ENCODE measurements at regions not wholly inside any gene's neighbourhood (a gene's known extent, or its start where the extent isn't known, plus 50 kb on each side); places are given as distances from the start of the nearest gene placed in this dataset.
A peak's percentile ranks its signal among the peaks of the same experiment; 100 is the strongest.

DNA sequence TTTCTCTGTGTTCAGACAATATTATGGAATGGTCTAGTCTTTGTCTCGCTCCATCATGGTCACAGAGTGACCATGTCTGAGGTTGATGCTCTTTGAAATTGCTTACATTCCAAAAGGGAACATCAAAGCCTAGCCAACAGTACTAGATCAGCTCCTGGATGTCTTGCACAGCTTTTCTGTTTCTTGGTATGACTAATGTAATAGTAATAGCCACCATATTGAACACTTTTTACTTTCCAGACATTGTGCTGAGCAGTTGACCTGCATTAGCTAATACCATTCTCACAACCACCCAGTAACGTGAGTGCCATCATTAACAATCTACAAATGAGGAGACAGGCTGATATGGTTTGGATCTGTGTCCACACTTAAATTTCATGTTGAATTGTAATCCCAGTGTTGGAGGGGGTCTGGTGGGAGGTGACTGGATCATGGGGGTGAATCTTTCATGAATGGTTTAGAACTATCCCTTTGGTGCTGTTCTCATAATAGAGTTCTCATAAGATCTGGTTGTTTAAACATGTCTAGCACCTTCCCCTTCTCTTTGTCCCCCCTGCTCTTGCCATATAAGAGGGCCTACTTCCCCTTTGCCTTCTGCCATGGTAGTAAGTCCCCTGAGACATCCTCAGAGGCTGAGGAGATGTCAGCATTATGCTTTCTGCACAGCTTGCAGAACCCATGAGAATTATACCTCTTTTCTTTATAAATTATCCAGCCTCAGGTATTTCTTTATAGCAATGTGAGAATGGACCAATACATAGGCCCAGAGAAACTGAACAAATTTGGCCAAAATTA is 577.5 kb upstream of the CLINT1 start:
- Mint-ChIP-seq H3K9me3 (ENCODE audit: insufficient read depth) (peaks cover 44% of the 10 kb centered on the region), H3K4me3 (no peak overlapping the region), H3K27ac (peak overlapping the region; percentile 93), H3K4me1 (ENCODE audit: low read depth) (peaks cover 49% of the 10 kb centered on the region), H3K36me3 (ENCODE audit: low read depth) (peaks cover 45% of the 10 kb centered on the region), H3K27me3 (ENCODE audit: low read depth) (no peaks in the 10 kb centered on the region)
- DNase-seq (no peak), ATAC-seq (no peak)
- ChIA-PET CTCF (no interaction called here), POLR2A (no interaction called here)

- ATAC-seq (peak; percentile 91), DNase-seq (peak; percentile 75)
- H3K4me1 Mint-ChIP-seq (ENCODE audit: low read depth), result peaks cover 50% of the 10 kb centered on the region
- ChIA-PET CTCF (interaction anchor here (0.9 to 2.0 kb wide), 6 partner anchors 24 to 722 kb away, joined by 3 to 4 read pairs (median 3); no protein-coding TSS in a partner anchor), POLR2A (interaction anchor here (0.9 kb wide), 1 partner anchor 70 kb away, joined by 3 read pairs; no protein-coding TSS in a partner anchor)
- peaks cover 41% of the 10 kb centered on the region for H3K36me3 Mint-ChIP-seq (ENCODE audit: low read depth)
- no peaks in the 10 kb centered on the region for H3K27me3 Mint-ChIP-seq (ENCODE audit: low read depth)
- H3K9me3 Mint-ChIP-seq (ENCODE audit: insufficient read depth), result peaks cover 41% of the 10 kb centered on the region
- H3K4me3 Mint-ChIP-seq, result peak overlapping the region; percentile 57
- H3K27ac Mint-ChIP-seq, result peak overlapping the region; percentile 93
These were observed 576.2 kb upstream of the CLINT1 start for GRCh38 chr5:158435161-158435616.

DNA sequence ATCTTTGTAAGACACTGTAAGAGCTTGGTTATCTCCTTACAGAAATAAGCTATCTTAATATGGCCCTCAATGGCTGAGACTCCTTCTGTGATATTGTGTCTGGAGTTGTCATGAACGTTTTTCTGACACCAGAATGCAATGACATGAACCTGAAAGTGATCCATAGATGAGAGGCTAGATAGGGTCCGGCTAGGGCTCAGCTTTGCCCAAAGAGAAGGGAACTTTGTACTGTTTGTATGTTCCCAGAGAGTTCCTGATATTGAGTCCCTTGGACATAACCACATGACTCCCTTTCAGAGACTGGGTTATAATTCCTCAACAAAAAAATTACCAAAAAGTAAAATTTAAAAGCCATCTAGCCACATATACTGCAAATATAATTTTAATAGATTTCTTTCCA is 575.8 kb upstream of the CLINT1 start:
- H3K36me3 Mint-ChIP-seq (ENCODE audit: low read depth), result peaks cover 43% of the 10 kb centered on the region
- peaks cover 50% of the 10 kb centered on the region for H3K4me1 Mint-ChIP-seq (ENCODE audit: low read depth)
- peak overlapping the region; percentile 93 for H3K27ac Mint-ChIP-seq
- ATAC-seq, result peak; percentile 18
- peaks cover 44% of the 10 kb centered on the region for H3K9me3 Mint-ChIP-seq (ENCODE audit: insufficient read depth)
- no peaks in the 10 kb centered on the region for H3K27me3 Mint-ChIP-seq (ENCODE audit: low read depth)
- CTCF ChIA-PET, result interaction anchor here (0.9 to 2.0 kb wide), 5 partner anchors 25 to 722 kb away, joined by 3 to 4 read pairs (median 3); no protein-coding TSS in a partner anchor
- peak; percentile 25 for DNase-seq
- POLR2A ChIA-PET, result no interaction called here
- H3K4me3 Mint-ChIP-seq, result peak overlapping the region; percentile 57

DNA sequence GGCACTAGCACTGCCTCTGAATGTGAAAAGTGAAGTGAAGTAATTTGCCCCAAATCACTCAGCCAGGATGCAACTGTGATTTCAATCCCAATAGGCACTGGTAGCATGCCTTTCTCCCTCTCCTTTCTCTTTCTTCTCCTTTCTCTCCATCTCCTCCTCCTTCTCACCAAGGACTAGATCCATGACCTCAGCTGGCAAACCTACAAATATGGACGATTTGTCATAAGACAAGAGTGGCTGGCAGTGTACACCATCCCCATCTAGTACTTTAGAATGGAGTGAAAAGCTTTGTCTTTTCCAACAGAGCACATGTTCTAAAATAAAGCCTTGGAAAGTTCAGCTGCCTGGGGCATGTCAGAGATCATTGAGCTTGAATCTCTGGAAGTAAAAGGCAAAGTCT is 574.7 kb upstream of the CLINT1 start:
- DNase-seq (no peak), ATAC-seq (no peak)
- no peak overlapping the region for H3K4me3 Mint-ChIP-seq
- H3K36me3 Mint-ChIP-seq (ENCODE audit: low read depth), result peaks cover 41% of the 10 kb centered on the region
- peak overlapping the region; percentile 27 for H3K27ac Mint-ChIP-seq
- CTCF ChIA-PET, result interaction anchor here (0.9 to 2.0 kb wide), 3 partner anchors 52 to 723 kb away, joined by 3 to 4 read pairs (median 4); no protein-coding TSS in a partner anchor
- H3K27me3 Mint-ChIP-seq (ENCODE audit: low read depth), result no peaks in the 10 kb centered on the region
- peaks cover 46% of the 10 kb centered on the region for H3K9me3 Mint-ChIP-seq (ENCODE audit: insufficient read depth)
- POLR2A ChIA-PET, result no interaction called here
- peaks cover 50% of the 10 kb centered on the region for H3K4me1 Mint-ChIP-seq (ENCODE audit: low read depth)

GRCh38 chr5:158431369-158432029 is 572.6 kb upstream of the CLINT1 start:
- Mint-ChIP-seq H3K4me1 (ENCODE audit: low read depth) (peaks cover 47% of the 10 kb centered on the region), H3K27me3 (ENCODE audit: low read depth) (no peaks in the 10 kb centered on the region), H3K27ac (no peak overlapping the region), H3K9me3 (ENCODE audit: insufficient read depth) (peaks cover 30% of the 10 kb centered on the region), H3K36me3 (ENCODE audit: low read depth) (peaks cover 31% of the 10 kb centered on the region), H3K4me3 (no peak overlapping the region)
- POLR2A ChIA-PET, result interaction anchor here (0.8 kb wide), 1 partner anchor 1160 kb away, joined by 3 read pairs; no protein-coding TSS in a partner anchor
- no peak for ATAC-seq
- CTCF ChIA-PET, result no interaction called here
- no peak for DNase-seq

DNA sequence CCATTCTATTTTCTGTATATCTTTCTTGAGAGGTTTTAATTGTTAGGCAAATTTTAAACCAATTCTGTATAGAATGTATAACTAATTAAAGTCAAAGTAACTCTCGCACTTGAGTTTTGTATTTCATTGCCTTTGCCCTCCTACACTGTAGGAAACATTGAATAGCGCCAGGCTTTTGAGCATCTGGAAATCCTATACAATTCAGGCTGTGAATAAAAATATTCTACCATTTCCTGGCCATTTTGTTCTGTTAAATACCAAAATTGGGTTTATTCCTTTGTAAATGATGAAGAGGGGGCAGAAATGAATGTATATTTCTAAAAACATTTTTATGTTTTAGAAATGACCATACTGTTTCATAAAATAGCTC is 571.8 kb upstream of the CLINT1 start:
- ATAC-seq, result no peak
- H3K4me1 Mint-ChIP-seq (ENCODE audit: low read depth), result peaks cover 39% of the 10 kb centered on the region
- no peaks in the 10 kb centered on the region for H3K27me3 Mint-ChIP-seq (ENCODE audit: low read depth)
- H3K36me3 Mint-ChIP-seq (ENCODE audit: low read depth), result peaks cover 26% of the 10 kb centered on the region
- DNase-seq, result no peak
- CTCF ChIA-PET, result no interaction called here
- peaks cover 28% of the 10 kb centered on the region for H3K9me3 Mint-ChIP-seq (ENCODE audit: insufficient read depth)
- POLR2A ChIA-PET, result no interaction called here
- no peak overlapping the region for H3K4me3 Mint-ChIP-seq
- no peak overlapping the region for H3K27ac Mint-ChIP-seq

GRCh38 chr5:158430166-158430797 is 571.3 kb upstream of the CLINT1 start:
- H3K4me1 Mint-ChIP-seq (ENCODE audit: low read depth), result peaks cover 34% of the 10 kb centered on the region
- H3K36me3 Mint-ChIP-seq (ENCODE audit: low read depth), result peaks cover 24% of the 10 kb centered on the region
- ATAC-seq, result no peak
- H3K27me3 Mint-ChIP-seq (ENCODE audit: low read depth), result no peaks in the 10 kb centered on the region
- POLR2A ChIA-PET, result no interaction called here
- DNase-seq, result no peak
- peaks cover 26% of the 10 kb centered on the region for H3K9me3 Mint-ChIP-seq (ENCODE audit: insufficient read depth)
- H3K4me3 Mint-ChIP-seq, result no peak overlapping the region
- no peak overlapping the region for H3K27ac Mint-ChIP-seq
- CTCF ChIA-PET, result no interaction called here

GRCh38 chr5:158429564-158429963 is 570.6 kb upstream of the CLINT1 start:
- peaks cover 26% of the 10 kb centered on the region for H3K9me3 Mint-ChIP-seq (ENCODE audit: insufficient read depth)
- H3K4me3 Mint-ChIP-seq, result no peak overlapping the region
- no peaks in the 10 kb centered on the region for H3K27me3 Mint-ChIP-seq (ENCODE audit: low read depth)
- CTCF ChIA-PET, result no interaction called here
- ATAC-seq, result no peak
- peaks cover 27% of the 10 kb centered on the region for H3K4me1 Mint-ChIP-seq (ENCODE audit: low read depth)
- POLR2A ChIA-PET, result no interaction called here
- no peak for DNase-seq
- H3K36me3 Mint-ChIP-seq (ENCODE audit: low read depth), result peaks cover 24% of the 10 kb centered on the region
- no peak overlapping the region for H3K27ac Mint-ChIP-seq

GRCh38 chr5:158423623-158424200 is 564.8 kb upstream of the CLINT1 start:
- DNase-seq (no peak), ATAC-seq (no peak)
- Mint-ChIP-seq H3K4me1 (ENCODE audit: low read depth) (no peaks in the 10 kb centered on the region), H3K9me3 (ENCODE audit: insufficient read depth) (no peaks in the 10 kb centered on the region), H3K36me3 (ENCODE audit: low read depth) (no peaks in the 10 kb centered on the region), H3K4me3 (no peak overlapping the region), H3K27ac (no peak overlapping the region), H3K27me3 (ENCODE audit: low read depth) (no peaks in the 10 kb centered on the region)
- ChIA-PET POLR2A (no interaction called here), CTCF (no interaction called here)

DNA sequence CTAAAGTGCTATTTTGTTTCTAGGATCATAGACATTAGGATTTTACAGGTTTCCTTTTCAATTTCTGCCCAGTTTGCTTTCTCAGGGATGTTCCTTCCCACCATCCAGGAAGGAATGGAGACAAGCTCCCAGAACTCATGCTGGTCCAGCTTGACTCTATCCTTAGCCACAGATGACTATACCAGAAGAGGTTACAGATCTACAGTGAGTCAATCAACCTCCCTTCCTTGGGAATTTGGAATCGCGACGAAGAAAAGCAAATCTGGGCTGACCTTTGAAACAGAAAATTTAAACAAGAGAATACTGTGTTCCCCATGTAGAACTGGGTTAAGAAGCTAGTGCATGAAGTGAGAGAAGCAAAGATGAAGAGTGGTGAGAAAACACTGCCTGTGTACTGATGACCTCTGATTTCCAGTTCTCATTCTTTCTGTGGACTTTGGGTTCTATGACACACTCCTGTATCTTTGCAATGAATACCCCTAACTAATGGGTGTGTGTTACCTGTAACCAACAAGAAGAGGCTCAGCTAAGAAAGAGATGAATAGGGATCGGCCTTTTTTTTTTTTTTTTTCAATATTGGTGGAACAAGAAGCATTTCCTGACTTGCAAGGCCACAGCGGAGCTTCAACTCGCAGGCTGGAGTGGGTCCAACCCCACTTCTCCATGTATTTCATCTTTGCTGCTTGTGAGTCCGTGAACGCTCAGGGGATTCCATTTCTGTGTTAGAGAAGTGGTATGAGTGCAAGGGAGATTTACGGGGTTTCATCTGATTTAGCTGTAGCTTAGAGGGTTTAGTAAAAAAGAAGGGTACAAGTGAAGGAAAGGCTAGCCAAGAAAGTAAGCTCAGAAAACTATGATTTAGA is 563.9 kb upstream of the CLINT1 start:
- no peaks in the 10 kb centered on the region for H3K27me3 Mint-ChIP-seq (ENCODE audit: low read depth)
- no peak overlapping the region for H3K27ac Mint-ChIP-seq
- CTCF ChIA-PET, result no interaction called here
- H3K36me3 Mint-ChIP-seq (ENCODE audit: low read depth), result no peaks in the 10 kb centered on the region
- DNase-seq, result no peak
- H3K4me1 Mint-ChIP-seq (ENCODE audit: low read depth), result no peaks in the 10 kb centered on the region
- H3K4me3 Mint-ChIP-seq, result no peak overlapping the region
- H3K9me3 Mint-ChIP-seq (ENCODE audit: insufficient read depth), result no peaks in the 10 kb centered on the region
- ATAC-seq, result no peak
- POLR2A ChIA-PET, result no interaction called here

DNA sequence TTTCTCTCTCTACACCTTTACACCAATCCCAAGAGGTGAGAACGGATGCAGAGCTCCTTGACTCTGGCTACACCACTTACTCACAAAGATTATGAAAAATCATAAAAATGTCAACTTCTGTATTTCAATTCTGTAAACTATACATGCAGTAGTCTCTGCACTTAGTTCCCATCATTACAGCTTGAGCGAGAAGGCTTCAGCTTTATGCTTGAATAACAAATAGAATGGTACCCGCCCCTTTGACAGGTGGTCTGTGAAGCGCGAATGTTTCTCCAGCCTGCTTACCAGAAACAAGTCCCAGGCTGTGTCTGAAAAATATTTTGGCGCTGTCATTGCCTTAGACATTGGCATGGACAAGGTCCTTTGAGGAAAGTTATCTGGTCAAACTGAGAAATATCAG is 562.4 kb upstream of the CLINT1 start:
- Mint-ChIP-seq H3K4me1 (ENCODE audit: low read depth) (no peaks in the 10 kb centered on the region), H3K4me3 (no peak overlapping the region), H3K27me3 (ENCODE audit: low read depth) (no peaks in the 10 kb centered on the region), H3K27ac (no peak overlapping the region), H3K36me3 (ENCODE audit: low read depth) (no peaks in the 10 kb centered on the region), H3K9me3 (ENCODE audit: insufficient read depth) (no peaks in the 10 kb centered on the region)
- DNase-seq (no peak), ATAC-seq (no peak)
- CTCF ChIA-PET, result no interaction called here
- POLR2A ChIA-PET, result no interaction called here
